Ovary (tissue), 3 donors: ENCODE measurements at regions not wholly inside any gene's neighbourhood (a gene's known extent, or its start where the extent isn't known, plus 50 kb on each side); places are given as distances from the start of the nearest gene placed in this dataset.

Source experiments
- CTCF ChIP-seq, 3 donors: fragments of 450-650 bp in 2 of 3; fragments of 200-600 bp in 1 of 3; IDR thresholded peaks; one replicate each; pipeline versions ENCODE4 v1.5.1 to v1.8.0; 2016 to 2022; ENCODE audit warnings: antibody characterized with exemption in 3 of 3, mild to moderate bottlenecking in 1 of 3
- EP300 ChIP-seq: sonication (generic); formaldehyde crosslinking; IDR thresholded peaks from one replicate; pipeline ENCODE4 v1.6.1; 2017; ENCODE audit warnings: antibody characterized with exemption
- donor health status: DM: no; HTN: no; CAD: no.

GRCh38 chr1:79374397-79374796 is 367.9 kb upstream of the ADGRL4 start:
- TF ChIP-seq EP300: no peak
- no peak for TF ChIP-seq CTCF (IDR thresholded peaks at IDR 0.05)
